ENCODE measurements at regions not wholly inside any gene's neighbourhood (a gene's known extent, or its start where the extent isn't known, plus 50 kb on each side); places are given as distances from the start of the nearest gene placed in this dataset.

- DNase-seq (ENCODE audit: low read depth), result no peak
These were observed 476.8 kb downstream of the GABRG1 start for GRCh38 chr4:45646885-45647590.

DNA sequence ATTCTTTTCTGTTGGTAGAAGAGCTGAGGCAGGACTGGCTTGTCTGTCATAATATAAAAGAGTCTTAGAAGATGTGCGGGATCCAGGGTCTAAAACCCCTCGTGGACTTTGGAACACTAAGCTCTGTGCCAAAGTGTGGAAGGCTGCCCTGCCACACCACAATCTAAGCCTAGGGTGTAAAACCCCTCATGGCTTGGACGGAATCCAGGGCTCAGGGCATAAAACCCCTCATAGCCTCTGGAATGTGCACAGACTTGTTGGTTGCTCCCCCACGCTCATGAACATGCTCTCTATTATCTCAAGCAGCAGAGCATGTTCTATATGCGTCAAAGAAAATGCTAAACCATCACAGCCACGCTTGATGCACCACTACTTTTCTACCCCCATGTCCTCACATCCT, 483.6 kb downstream of the GABRG1 start:
- no peak for DNase-seq (ENCODE audit: low read depth)

DNA sequence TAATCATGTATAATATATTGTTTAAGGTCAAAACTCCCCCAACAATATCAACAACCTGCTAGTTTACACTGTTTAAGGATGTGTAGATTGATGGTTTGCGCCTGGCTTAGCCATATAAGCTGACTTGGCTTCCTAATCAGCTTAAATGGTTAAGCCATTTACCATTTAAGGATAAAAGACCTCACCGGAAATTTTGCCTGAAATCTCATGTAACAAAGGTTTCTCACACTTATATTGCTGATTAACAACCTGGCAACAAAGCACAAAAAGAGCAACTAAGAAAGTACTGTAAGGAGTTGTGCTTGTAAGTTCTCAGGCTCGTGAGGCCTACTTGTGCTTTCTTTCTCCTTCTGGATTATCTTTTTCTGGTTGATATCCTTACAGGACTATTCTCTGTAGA, 485.2 kb downstream of the GABRG1 start:
- no peak for DNase-seq (ENCODE audit: low read depth)

GRCh38 chr4:45636175-45636574, 487.7 kb downstream of the GABRG1 start:
- no peak for DNase-seq (ENCODE audit: low read depth)

GRCh38 chr4:45629717-45630116, 494.1 kb downstream of the GABRG1 start:
- no peak for DNase-seq (ENCODE audit: low read depth)

DNA sequence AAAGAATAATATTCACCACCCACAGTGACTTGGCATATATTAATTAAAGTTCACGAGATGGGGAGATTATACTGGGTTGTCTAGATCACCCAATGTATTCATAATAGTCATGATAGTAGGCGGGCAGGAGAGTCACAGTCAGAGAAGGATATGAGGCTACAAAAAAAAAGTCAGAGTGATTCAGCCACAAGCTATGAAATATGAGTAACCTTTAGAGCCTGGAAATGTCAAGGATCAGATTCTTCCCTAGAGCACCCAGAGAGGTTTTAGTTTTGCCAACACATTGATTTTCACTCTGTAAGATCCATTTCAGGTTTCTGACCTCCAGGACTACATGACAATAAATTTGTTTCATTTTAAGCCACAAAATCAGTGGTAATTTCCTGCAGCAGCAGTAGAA, 501.9 kb downstream of the GABRG1 start:
- DNase-seq (ENCODE audit: low read depth), result peak; percentile 4

DNA sequence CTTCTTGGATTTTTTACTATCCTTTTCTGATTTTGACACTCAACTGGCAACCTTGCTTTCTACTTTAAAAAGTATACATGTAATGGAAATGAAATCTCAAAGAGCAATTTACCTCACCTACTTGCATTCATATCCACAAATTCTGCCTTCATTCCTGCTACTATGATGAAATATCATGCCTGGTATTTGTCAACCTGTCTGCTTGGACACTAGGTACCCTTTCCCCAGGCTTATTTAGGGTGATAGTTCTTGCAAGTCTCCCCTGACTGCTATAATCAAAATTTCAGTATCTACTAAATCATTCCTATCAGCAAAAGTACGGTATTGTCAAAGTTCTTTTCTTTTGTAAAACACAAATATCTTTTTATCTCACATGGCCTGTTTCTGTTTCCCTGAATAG, 503.0 kb downstream of the GABRG1 start:
- no peak for DNase-seq (ENCODE audit: low read depth)

DNA sequence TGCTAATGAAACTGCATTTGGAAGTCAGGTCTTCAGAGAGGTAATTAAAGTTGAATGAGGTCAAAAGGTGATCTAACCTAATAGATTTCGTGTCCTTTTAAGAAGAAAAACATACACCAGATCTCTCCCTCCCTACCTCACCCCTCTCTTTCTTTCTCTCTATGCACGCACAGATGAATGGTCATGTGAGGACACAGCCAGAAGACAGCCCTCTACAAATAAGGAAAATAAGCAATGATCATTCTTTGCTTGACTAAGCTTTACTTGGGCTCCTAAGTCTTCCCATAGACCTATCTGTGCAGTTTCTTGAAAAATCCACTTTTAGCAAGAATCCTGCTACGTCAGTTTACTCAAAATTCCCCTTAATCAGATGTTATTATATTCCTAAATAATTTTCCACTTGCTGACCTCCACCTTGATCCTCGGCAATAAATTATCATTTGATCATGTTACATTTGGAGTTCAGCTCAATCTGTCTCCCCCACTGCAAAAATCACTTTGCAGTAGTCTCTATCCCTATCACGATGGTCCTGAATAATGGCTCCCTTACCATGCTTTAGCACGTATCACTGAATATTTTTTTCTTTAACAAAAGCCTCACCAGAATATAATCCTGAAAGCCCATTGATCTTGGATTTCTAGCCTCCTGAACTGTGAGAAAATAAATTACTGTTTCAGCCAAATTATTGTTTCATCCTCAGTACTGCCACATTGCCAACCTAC, 527.3 kb downstream of the GABRG1 start:
- no peak for DNase-seq (ENCODE audit: low read depth)

- no peak for DNase-seq (ENCODE audit: low read depth)
These were observed 543.5 kb downstream of the GABRG1 start for GRCh38 chr4:45580334-45580733.

GRCh38 chr4:45578874-45579273, 545.0 kb downstream of the GABRG1 start:
- DNase-seq (ENCODE audit: low read depth), result no peak

DNA sequence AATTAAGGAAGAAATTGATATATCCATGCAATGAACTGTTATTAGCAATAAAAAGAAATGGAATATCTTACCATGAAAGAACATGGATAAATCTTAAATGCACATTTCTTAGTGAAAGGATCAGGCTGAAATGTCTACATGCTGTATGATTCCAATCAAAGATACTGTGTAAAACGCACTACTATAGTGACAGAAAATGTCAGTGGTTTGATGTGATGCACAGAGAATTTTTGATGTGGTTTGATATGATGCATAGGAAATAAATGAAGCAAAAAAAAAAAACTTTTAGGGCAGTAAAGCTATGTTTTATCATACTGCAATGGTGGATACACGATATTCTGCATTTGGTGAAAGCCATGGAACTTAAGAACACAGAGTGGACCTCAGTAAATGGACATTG, 547.6 kb downstream of the GABRG1 start:
- DNase-seq (ENCODE audit: low read depth), result no peak

GRCh38 chr4:45569619-45570018, 554.2 kb downstream of the GABRG1 start:
- DNase-seq (ENCODE audit: low read depth), result no peak

DNA sequence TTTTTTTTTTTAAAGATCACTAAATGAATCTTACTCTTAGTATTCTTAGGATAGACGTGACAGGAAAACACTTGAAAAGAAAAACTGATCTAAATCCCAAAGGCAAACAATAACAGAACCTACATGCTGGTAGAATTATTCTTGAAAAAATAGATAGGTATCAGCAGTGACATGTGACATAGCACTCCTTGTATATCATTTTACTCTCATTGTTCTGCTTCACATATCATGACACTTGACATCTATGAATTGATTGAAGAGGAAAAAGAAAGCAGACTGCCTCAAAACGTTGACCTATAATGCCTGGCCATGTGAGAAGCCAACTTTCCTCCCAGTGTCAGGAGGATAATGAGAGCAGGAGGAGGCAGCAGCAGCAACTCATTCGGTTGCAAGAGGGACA, 555.2 kb downstream of the GABRG1 start:
- no peak for DNase-seq (ENCODE audit: low read depth)

GRCh38 chr4:45566896-45567603, 556.8 kb downstream of the GABRG1 start:
- no peak for DNase-seq (ENCODE audit: low read depth)

- DNase-seq (ENCODE audit: low read depth), result no peak
These were observed 569.4 kb downstream of the GABRG1 start for GRCh38 chr4:45554423-45554822.

DNA sequence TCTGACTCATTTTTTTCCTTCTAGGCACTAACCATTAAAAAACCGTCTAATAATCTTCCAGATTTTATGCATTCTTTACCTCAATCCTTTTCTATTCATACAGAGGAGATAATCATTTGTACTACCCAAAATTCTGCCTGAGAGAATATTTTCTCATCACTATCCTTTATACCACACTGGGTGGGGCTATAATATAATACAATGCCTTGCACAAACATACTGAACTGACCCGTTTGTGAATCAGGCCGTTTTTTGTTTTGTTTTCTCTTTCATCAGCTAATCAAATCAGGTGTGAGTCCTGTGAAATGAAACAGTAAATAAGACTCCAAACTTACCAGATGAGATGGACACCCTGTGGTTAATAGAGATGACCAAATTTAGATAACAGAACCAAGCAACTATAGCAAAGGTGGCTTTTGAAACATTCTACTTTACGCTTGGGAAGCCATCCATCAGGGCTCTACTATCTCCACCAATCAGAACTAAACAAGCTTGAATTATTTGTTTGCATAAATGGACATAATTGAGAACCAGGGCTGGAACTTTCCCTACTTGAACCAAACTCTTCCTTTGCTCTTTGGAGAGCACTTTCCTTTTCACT, 573.0 kb downstream of the GABRG1 start:
- no peak for DNase-seq (ENCODE audit: low read depth)

DNA sequence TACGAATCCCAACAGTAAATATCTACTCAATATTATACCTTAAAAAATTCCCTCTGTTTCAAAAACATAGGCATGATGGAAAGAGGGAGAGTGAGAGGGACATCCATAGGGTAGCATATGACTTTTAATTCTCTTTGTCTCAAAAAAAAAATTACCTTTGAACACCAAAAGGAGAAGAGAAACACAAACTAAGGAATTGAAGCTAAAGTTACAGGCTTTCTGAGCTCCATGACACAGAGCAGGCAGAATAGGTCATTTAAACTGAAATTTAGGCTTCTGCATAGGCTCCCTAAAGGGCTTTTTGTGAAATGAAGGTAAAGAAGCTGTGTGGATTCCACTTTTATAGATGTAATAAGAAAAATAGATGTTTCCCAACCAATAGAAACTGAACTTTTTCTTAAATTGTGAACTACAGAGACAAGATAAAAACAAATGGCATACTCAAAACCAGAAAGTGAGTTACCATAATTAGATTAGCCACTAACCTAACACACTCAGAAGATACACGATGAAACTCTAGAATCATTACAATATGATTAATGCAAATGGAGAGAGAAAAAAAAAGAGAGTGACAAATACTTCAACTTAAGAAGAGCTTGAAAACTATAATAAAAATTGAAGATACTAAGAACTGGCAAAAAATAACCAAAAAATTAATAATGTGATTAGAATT, 584.6 kb downstream of the GABRG1 start:
- no peak for DNase-seq (ENCODE audit: low read depth)

GRCh38 chr4:45530498-45530897, 593.4 kb downstream of the GABRG1 start:
- DNase-seq (ENCODE audit: low read depth), result no peak

DNA sequence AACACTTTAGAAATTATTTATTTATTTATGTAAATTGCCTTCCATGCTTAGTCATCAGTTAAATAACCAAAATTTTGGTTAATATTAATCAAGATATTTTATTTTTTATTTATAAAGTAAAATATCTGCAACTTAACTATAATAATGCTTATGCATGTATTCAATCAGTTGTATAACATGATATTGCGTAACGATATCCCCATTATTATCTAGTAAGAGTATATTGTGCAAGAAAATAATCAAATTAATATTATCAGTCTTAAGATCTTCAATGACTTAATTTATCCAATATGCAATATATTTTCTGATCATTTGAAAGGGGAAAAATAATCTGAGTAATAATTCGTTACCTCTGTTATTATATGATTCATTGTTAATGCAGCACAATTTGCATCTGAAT, 596.7 kb downstream of the GABRG1 start:
- no peak for DNase-seq (ENCODE audit: low read depth)

DNA sequence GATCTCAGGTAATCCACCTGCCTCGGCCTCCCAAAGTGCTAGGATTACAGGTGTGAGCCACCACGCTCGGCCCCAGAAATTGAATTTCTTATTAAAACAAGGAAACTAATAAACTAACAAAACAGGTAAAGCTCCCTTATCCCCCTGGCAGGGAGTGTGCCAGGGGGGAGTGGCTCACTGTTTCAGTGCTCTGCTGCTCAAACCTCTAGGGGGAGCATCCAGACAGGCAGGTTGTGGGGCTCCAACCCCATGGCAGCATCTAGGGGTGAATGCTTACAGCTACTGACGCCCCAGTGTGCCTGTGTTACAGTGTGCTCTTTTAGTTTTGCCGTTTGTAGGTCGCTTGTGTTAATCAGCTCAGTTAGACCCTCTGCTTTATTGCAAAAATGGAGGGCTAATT, 605.0 kb downstream of the GABRG1 start:
- DNase-seq (ENCODE audit: low read depth), result no peak

DNA sequence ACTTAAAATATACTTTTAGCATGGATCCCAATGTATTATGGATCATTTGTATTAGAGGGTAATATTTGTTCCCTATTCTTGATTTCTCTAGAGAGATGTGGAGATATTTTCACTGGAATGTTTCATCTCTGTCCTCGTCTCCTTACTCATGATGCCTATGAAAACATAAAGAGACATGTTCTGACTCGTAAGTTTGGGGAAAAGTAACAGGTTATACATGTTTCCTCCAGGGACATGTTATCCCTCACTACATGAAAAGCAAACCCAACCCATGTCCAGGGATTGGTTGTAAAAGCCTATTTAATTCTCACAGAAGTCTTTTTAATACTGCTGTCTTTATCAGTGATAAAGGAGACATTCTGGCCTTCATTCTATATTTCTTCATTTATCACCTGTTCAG, 621.4 kb downstream of the GABRG1 start:
- DNase-seq (ENCODE audit: low read depth), result no peak

GRCh38 chr4:45484740-45485139, 639.1 kb downstream of the GABRG1 start:
- DNase-seq (ENCODE audit: low read depth), result no peak

All from ELR (cell line).